Pancreas (tissue), 10 donors: ENCODE measurements at regions not wholly inside any gene's neighbourhood (a gene's known extent, or its start where the extent isn't known, plus 50 kb on each side); places are given as distances from the start of the nearest gene placed in this dataset.

Experiments used
- ATAC-seq, 4 donors: fragments of 200-7000 bp; cut with Tn5 transposase; one replicate each; pipeline versions ENCODE4 v1.8.0 to v1.9.1; 2020; ENCODE audit warnings: mild to moderate bottlenecking in 4 of 4, moderate library complexity in 4 of 4
- DNase-seq, 6 donors: peaks; one replicate each; pipeline ENCODE4 v3.0.0-alpha.2; 2020
- FAIRE-seq: peaks from 2 replicates; lab custom pipeline; 2012; peaks lifted over from hg19 to GRCh38; lab: Jason Lieb, UNC
- H3K27ac ChIP-seq, 4 donors: fragments of 200-600 bp; sonication (generic); 1 replicate in 3 of 4; 2 replicates in 1 of 4; pipeline versions ENCODE4 v1.5.0 to v1.8.0; 2020
- H3K27me3 ChIP-seq, 4 donors: fragments of 200-600 bp; one replicate each; pipeline ENCODE4 v1.8.0; 2021
- H3K36me3 ChIP-seq, 3 donors: fragments of 200-600 bp; sonication (generic) in 1 of 3; one replicate each; pipeline versions ENCODE4 v1.5.0 to v1.8.0; 2020 to 2021
- H3K4me1 ChIP-seq, 3 donors: fragments of 200-600 bp; one replicate each; pipeline ENCODE4 v1.8.0; 2021
- H3K4me3 ChIP-seq, 4 donors: fragments of 200-600 bp; sonication (generic) in 2 of 4; one replicate each; pipeline versions ENCODE4 v1.5.0 to v1.8.0; 2020 to 2021
- H3K9me3 ChIP-seq, 4 donors: fragments of 200-600 bp; one replicate each; pipeline ENCODE4 v1.8.0; 2021
- WGBS, 2 donors: extraction: QIAGEN DNeasy Blood & Tissue Kit; methylation state at CpG; one replicate each; pipeline ENCODE4 v1.1.7; 2013; 5-methylcytosine and 5-hydroxymethylcytosine counted together
- intact Hi-C, 3 donors: fragments of 100-400 bp; cut with DNase I; formaldehyde crosslinking; loops; one replicate each; pipeline versions ENCODE4 v1.11.1 to v1.14.2; 2022
- TF ChIP-seq, protein P1 (sequence below), 4 donors: fragments of 200-600 bp; sonication (generic) in 3 of 4; IDR thresholded peaks; one replicate each; pipeline versions ENCODE4 v1.5.0 to v1.8.0; 2021; ENCODE audit warnings: antibody characterized with exemption in 4 of 4
- donor health status: healthy with polysubstance abuse.
- donor health status: DM: no; HTN: no; CAD: no; lungs with moderate emphysema.
- donor health status: DM: no; HTN: no; CAD: no.
- donor health status: control.
- donor health status: control.
- donor health status: Bipolar disorder and iron deficiency.
- donor health status: DM: yes; HTN: yes; CAD: no.
- donor health status: DM: no; HTN: no; CAD: no.
- donor health status: DM: no; HTN: no; CAD: no.
- donor health status: DM: yes; HTN: yes; CAD: no.

DNA sequence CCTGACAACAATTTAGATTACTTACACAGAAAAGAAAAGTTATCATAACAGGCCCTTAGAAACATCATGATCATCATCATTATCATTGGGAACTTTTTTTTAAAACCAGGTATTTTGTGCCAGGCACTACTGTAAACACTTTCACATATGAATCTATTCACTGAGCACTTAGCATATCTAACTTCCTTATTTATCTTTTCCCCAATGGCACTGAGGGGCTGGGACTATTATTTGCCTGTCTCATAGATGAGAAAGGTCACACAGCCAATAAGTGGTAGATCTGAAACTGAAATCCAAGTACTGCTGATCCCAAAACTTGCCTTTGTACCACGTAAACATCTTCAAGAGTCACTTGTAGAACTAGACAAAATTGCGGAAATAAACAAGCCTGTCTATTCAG, 184.2 kb upstream of the RBPJ start:
- TF ChIP-seq, protein P1, sequence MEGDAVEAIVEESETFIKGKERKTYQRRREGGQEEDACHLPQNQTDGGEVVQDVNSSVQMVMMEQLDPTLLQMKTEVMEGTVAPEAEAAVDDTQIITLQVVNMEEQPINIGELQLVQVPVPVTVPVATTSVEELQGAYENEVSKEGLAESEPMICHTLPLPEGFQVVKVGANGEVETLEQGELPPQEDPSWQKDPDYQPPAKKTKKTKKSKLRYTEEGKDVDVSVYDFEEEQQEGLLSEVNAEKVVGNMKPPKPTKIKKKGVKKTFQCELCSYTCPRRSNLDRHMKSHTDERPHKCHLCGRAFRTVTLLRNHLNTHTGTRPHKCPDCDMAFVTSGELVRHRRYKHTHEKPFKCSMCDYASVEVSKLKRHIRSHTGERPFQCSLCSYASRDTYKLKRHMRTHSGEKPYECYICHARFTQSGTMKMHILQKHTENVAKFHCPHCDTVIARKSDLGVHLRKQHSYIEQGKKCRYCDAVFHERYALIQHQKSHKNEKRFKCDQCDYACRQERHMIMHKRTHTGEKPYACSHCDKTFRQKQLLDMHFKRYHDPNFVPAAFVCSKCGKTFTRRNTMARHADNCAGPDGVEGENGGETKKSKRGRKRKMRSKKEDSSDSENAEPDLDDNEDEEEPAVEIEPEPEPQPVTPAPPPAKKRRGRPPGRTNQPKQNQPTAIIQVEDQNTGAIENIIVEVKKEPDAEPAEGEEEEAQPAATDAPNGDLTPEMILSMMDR (IDR thresholded peaks at IDR 0.05) = no peak
- H3K36me3 ChIP-seq = no peaks in the 10 kb centered on the region
- FAIRE-seq = no peak
- WGBS, 2 donors = 96 to 98% methylated on average over 2 of the region's 2 CpGs
- no peak for ATAC-seq
- DNase-seq = no peak
- no peaks in the 10 kb centered on the region for H3K4me1 ChIP-seq
- H3K27me3 ChIP-seq = no peaks in the 10 kb centered on the region
- H3K9me3 ChIP-seq = no peaks in the 10 kb centered on the region
- no peak overlapping the region for H3K4me3 ChIP-seq
- no peak overlapping the region for H3K27ac ChIP-seq
- intact Hi-C loops = no loop called here

DNA sequence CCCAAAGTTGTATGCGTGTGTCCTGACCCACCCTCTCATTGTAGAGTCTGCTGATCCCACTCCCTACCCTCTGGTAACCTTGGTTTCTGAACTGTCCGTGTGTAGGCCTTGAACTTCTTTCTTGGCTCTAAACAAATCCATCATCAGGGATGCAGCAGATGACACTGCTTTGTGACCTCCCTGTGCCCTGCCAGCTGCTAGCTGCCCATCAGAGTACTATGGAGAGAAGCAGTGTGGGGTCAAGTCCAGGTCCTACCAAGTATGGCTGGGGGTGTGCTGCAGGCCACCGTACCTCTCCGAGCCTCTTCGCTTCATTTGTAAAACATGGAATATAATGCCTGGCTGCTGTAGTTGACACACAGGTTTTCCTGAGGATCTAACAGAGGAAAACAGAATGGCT, 183.5 kb upstream of the RBPJ start:
- Histone ChIP-seq H3K27ac (no peak overlapping the region), H3K27me3 (no peaks in the 10 kb centered on the region), H3K9me3 (no peaks in the 10 kb centered on the region), H3K4me1 (no peaks in the 10 kb centered on the region), H3K36me3 (no peaks in the 10 kb centered on the region), H3K4me3 (no peak overlapping the region)
- TF ChIP-seq, protein P1 (IDR thresholded peaks at IDR 0.05) = no peak
- FAIRE-seq (no peak), ATAC-seq (no peak), DNase-seq (no peak)
- 93 to 98% methylated on average over 5 of the region's 5 CpGs for WGBS, 2 donors
- intact Hi-C loops = no loop called here

DNA sequence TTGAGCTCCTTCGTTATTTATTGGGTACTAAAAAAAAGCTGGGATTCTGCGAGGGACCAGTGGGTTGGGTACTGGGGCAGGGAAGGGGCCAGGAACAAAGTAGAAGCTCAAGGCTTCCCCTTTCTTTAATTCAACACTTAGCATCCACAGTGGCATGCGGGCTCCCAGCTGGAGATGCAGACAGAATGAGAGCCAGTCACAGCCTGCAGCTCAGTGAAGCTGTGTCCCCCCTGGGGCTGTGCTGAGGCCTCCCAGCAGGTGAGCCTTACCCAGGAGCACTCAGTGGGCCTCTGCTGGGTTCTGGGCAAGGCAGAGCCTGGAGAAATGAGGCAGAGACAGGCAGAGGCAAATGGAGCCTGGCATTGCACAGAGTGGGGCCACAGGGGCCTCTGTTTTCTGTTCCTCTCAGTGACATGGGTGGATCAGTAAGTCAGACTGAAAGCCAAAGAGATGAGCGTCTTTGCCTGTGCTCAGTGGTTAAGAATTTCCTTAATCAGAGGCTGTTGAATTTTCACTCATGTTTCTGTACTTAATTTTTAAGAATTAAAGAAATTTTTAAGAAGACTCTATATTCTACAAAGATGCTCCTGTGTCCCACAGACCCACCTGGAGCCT, 181.4 kb upstream of the RBPJ start:
- intact Hi-C loops = no loop called here

DNA sequence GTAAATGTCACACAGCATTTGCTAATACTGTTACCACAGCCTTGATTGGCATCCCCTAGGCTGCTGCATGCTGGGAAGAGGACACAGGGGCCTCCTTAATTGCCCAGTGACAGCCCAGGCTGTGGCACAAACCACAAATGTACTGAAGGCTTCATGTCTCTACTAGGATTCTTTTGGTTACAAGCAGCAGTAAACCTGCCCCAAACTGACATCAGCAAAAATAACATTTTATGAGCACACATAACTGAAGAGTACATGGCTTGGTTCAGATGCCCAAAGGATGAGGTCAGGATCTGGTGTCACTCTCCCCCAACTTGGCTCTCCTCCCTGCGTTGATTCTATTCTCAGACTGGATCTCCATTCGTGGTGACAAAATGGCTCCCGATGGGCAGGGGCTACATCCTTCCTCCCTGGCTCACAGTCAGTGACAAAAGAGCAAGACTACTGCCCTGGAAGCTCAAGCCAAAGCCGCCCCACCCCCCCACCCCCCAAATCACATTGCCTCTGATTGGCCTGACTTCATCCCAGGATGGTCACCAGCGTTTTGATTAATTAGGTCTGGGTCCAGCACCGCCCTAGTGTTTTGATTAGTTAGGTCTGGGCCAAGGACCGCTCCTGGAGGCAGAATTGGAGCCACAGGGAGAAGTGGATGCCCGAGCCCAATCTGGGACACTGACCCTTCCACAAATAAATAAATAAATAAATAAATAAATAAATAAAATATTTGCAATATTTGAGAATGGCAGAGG, 180.5 kb upstream of the RBPJ start:
- intact Hi-C loops = no loop called here
- ATAC-seq (no peak), DNase-seq (no peak), FAIRE-seq (no peak)
- no peaks in the 10 kb centered on the region for H3K9me3 ChIP-seq
- H3K27me3 ChIP-seq = no peaks in the 10 kb centered on the region
- no peak overlapping the region for H3K27ac ChIP-seq
- TF ChIP-seq, protein P1 (IDR thresholded peaks at IDR 0.05) = no peak
- no peak overlapping the region for H3K4me3 ChIP-seq
- H3K4me1 ChIP-seq = peaks cover 0 to 3% (median 0%) of the 10 kb centered on the region in 3 donors
- no peaks in the 10 kb centered on the region for H3K36me3 ChIP-seq
- 91 to 96% methylated on average over 8 of the region's 8 CpGs for WGBS, 2 donors

More for the DNA sequence above, 181.4 kb upstream of the RBPJ start:
- H3K9me3 ChIP-seq = no peaks in the 10 kb centered on the region
- H3K4me1 ChIP-seq = no peaks in the 10 kb centered on the region
- DNase-seq (no peak), FAIRE-seq (no peak), ATAC-seq (no peak)
- H3K36me3 ChIP-seq = no peaks in the 10 kb centered on the region
- H3K27me3 ChIP-seq = no peaks in the 10 kb centered on the region
- no peak overlapping the region for H3K4me3 ChIP-seq
- TF ChIP-seq, protein P1 (IDR thresholded peaks at IDR 0.05) = no peak
- no peak overlapping the region for H3K27ac ChIP-seq
- WGBS, 2 donors = 90 to 91% methylated on average over 4 of the region's 4 CpGs
